GM10248 (cell line): ENCODE measurements at regions not wholly inside any gene's neighbourhood (a gene's known extent, or its start where the extent isn't known, plus 50 kb on each side); places are given as distances from the start of the nearest gene placed in this dataset.

ENCODE experiments used
- CTCF ChIA-PET: fragments of 300-600 bp; sonication (Branson Sonifier 250); formaldehyde crosslinking; extraction: SDS; loops from one replicate; lab custom pipeline; 2021; ENCODE audit warnings: antibody characterized with exemption; lab: Yijun Ruan, JAX
- POLR2A ChIA-PET: fragments of 350-650 bp; sonication (Branson Sonifier 250); formaldehyde crosslinking; extraction: SDS; loops from one replicate; lab custom pipeline; 2020; ENCODE audit warnings: antibody characterized with exemption; lab: Yijun Ruan, JAX
- DNase-seq: peaks from one replicate; pipeline ENCODE4 v3.0.0; 2012; ENCODE audit errors: extremely low spot score
- CTCF ChIP-seq: IDR thresholded peaks from 2 replicates; pipeline ENCODE4 v1.5.1; 2012; ENCODE audit warnings: mild to moderate bottlenecking, low read depth; ENCODE audit errors: extremely low read depth, missing control alignments, control extremely low read depth

- DNase-seq, result no peak
- CTCF ChIA-PET, result interaction anchor here (1.5 kb wide), 1 partner anchor 9 kb away, joined by 5 read pairs; no protein-coding TSS in a partner anchor
- POLR2A ChIA-PET, result no interaction called here
- no peak for TF ChIP-seq CTCF
These were observed 152.4 kb downstream of the ASCL1 start for GRCh38 chr12:103109861-103110260.

GRCh38 chr12:103114296-103115055, 157.0 kb downstream of the ASCL1 start:
- DNase-seq, result peak; percentile 55
- TF ChIP-seq CTCF, result no peak
- CTCF ChIA-PET, result no interaction called here
- POLR2A ChIA-PET, result no interaction called here

GRCh38 chr12:103128862-103129501, 171.5 kb downstream of the ASCL1 start:
- CTCF ChIA-PET, result interaction anchor here (0.9 to 2.8 kb wide), 6 partner anchors 10 to 348 kb away, joined by 3 to 6 read pairs (median 4); no protein-coding TSS in a partner anchor
- TF ChIP-seq CTCF, result no peak
- DNase-seq, result no peak
- POLR2A ChIA-PET, result no interaction called here

- CTCF ChIA-PET, result interaction anchor here (1.0 to 2.8 kb wide), 4 partner anchors 9 to 88 kb away, joined by 3 to 6 read pairs (median 4); no protein-coding TSS in a partner anchor
- no peak for TF ChIP-seq CTCF
- DNase-seq, result no peak
- POLR2A ChIA-PET, result no interaction called here
These were observed 173.1 kb downstream of the ASCL1 start for GRCh38 chr12:103130564-103130963.

GRCh38 chr12:103138538-103138937, 181.1 kb downstream of the ASCL1 start:
- TF ChIP-seq CTCF, result no peak
- CTCF ChIA-PET, result interaction anchor here (1.1 kb wide), 1 partner anchor 8 kb away, joined by 3 read pairs; no protein-coding TSS in a partner anchor

GRCh38 chr12:103139876-103140275, 182.4 kb downstream of the ASCL1 start:
- ChIA-PET POLR2A (no interaction called here), CTCF (interaction anchor here (0.7 to 1.2 kb wide), 4 partner anchors 10 to 35 kb away, joined by 3 read pairs; no protein-coding TSS in a partner anchor)
- DNase-seq, result no peak
- TF ChIP-seq CTCF, result no peak

More at GRCh38 chr12:103138538-103138937, 181.1 kb downstream of the ASCL1 start:
- DNase-seq, result no peak
- POLR2A ChIA-PET, result no interaction called here
